Liver (tissue), 8 donors: ENCODE measurements at regions not wholly inside any gene's neighbourhood (a gene's known extent, or its start where the extent isn't known, plus 50 kb on each side); places are given as distances from the start of the nearest gene placed in this dataset.

ENCODE experiments used
- DNase-seq: peaks from one replicate; pipeline ENCODE4 v3.0.0-alpha.2; 2017; ENCODE audit warnings: low spot score
- H3K27ac ChIP-seq, 2 donors: one replicate each; pipeline ENCODE4 v1.7.0; 2013; ENCODE audit warnings: inconsistent platforms in 2 of 2, low read length in 2 of 2, control low read depth in 1 of 2, low read depth in 1 of 2, mild to moderate bottlenecking in 1 of 2
- H3K27me3 ChIP-seq, 4 donors: one replicate each; pipeline versions ENCODE4 v1.6.1 to v1.7.0; 2013; ENCODE audit warnings: low read length in 3 of 4, inconsistent platforms in 1 of 4, mild to moderate bottlenecking in 1 of 4, moderate library complexity in 1 of 4; ENCODE audit not compliant: control insufficient read depth in 4 of 4, insufficient read depth in 4 of 4
- H3K36me3 ChIP-seq, 4 donors: one replicate each; pipeline versions ENCODE4 v1.6.1 to v1.7.0; 2013; ENCODE audit warnings: low read length in 3 of 4, mild to moderate bottlenecking in 3 of 4, low read depth in 1 of 4, moderate library complexity in 1 of 4; ENCODE audit not compliant: control insufficient read depth in 4 of 4, insufficient read depth in 3 of 4
- H3K4me1 ChIP-seq, 4 donors: one replicate each; pipeline versions ENCODE4 v1.6.1 to v1.7.0; 2013; ENCODE audit warnings: low read length in 3 of 4, mild to moderate bottlenecking in 3 of 4, moderate library complexity in 1 of 4; ENCODE audit not compliant: control insufficient read depth in 4 of 4, insufficient read depth in 4 of 4
- H3K4me3 ChIP-seq, 3 donors: one replicate each; pipeline versions ENCODE4 v1.6.1 to v1.7.0; 2013; ENCODE audit warnings: low read length in 3 of 3, control low read depth in 1 of 3, low read depth in 1 of 3, mild to moderate bottlenecking in 1 of 3
- H3K9ac ChIP-seq, 2 donors: one replicate each; pipeline ENCODE4 v1.7.0; 2013; ENCODE audit warnings: low read length in 2 of 2, mild to moderate bottlenecking in 2 of 2, moderate library complexity in 2 of 2, control low read depth in 1 of 2, low read depth in 1 of 2
- H3K9me3 ChIP-seq, 4 donors: one replicate each; pipeline versions ENCODE4 v1.6.1 to v1.7.0; 2013; ENCODE audit warnings: low read length in 3 of 4; ENCODE audit not compliant: control insufficient read depth in 4 of 4
- CTCF ChIP-seq: fragments of 150-350 bp; IDR thresholded peaks from 2 replicates; pipeline ENCODE4 v1.5.1; 2017; ENCODE audit warnings: improper control_type of control experiment, low read depth, low read length; ENCODE audit not compliant: missing input control
- EGR1 ChIP-seq, 2 donors: IDR thresholded peaks; 2 replicates each; pipeline ENCODE4 v1.6.1; 2016 to 2018; ENCODE audit warnings: antibody characterized with exemption in 2 of 2, low read depth in 2 of 2
- FOXA1 ChIP-seq: IDR thresholded peaks from 2 replicates; pipeline ENCODE4 v1.6.1; 2016; ENCODE audit warnings: antibody characterized with exemption
- FOXA2 ChIP-seq: IDR thresholded peaks from 2 replicates; pipeline ENCODE4 v1.6.1; 2016; ENCODE audit warnings: antibody characterized with exemption
- GABPA ChIP-seq, 2 donors: IDR thresholded peaks in 1 of 2; conservative IDR thresholded peaks in 1 of 2; 2 replicates each; pipeline ENCODE4 v1.6.1; 2016; ENCODE audit warnings: antibody characterized with exemption in 2 of 2, mild to moderate bottlenecking in 1 of 2, moderate library complexity in 1 of 2
- HNF4A ChIP-seq, 2 donors: conservative IDR thresholded peaks; 2 replicates each; pipeline ENCODE4 v1.6.1; 2016; ENCODE audit warnings: antibody characterized with exemption in 2 of 2, mild to moderate bottlenecking in 2 of 2
- HNF4G ChIP-seq: IDR thresholded peaks from 2 replicates; pipeline ENCODE4 v1.6.1; 2016; ENCODE audit warnings: antibody characterized with exemption
- JUND ChIP-seq, 2 donors: IDR thresholded peaks; 2 replicates each; pipeline ENCODE4 v1.6.1; 2016; ENCODE audit warnings: antibody characterized with exemption in 2 of 2
- NR2F2 ChIP-seq: IDR thresholded peaks from 2 replicates; pipeline ENCODE4 v1.6.1; 2016; ENCODE audit warnings: antibody characterized with exemption
- RAD21 ChIP-seq, 2 donors: IDR thresholded peaks; 2 replicates each; pipeline ENCODE4 v1.6.1; 2016; ENCODE audit warnings: antibody characterized with exemption in 2 of 2, mild to moderate bottlenecking in 2 of 2
- REST ChIP-seq: IDR thresholded peaks from 2 replicates; pipeline ENCODE4 v1.6.1; 2016; ENCODE audit warnings: antibody characterized with exemption, mild to moderate bottlenecking
- RXRA ChIP-seq, 2 donors: IDR thresholded peaks; 2 replicates each; pipeline ENCODE4 v1.6.1; 2017 to 2018; ENCODE audit warnings: antibody characterized with exemption in 2 of 2, mild to moderate bottlenecking in 1 of 2
- SP1 ChIP-seq: IDR thresholded peaks from 2 replicates; pipeline ENCODE4 v1.6.1; 2018; ENCODE audit warnings: antibody characterized with exemption, mild to moderate bottlenecking
- TAF1 ChIP-seq: conservative IDR thresholded peaks from 2 replicates; pipeline ENCODE4 v1.6.1; 2016; ENCODE audit warnings: antibody characterized with exemption, mild to moderate bottlenecking
- YY1 ChIP-seq: IDR thresholded peaks from 2 replicates; pipeline ENCODE4 v1.6.1; 2016; ENCODE audit warnings: antibody characterized with exemption, mild to moderate bottlenecking
- ZBTB33 ChIP-seq: IDR thresholded peaks from 2 replicates; pipeline ENCODE4 v1.6.1; 2016; ENCODE audit warnings: antibody characterized with exemption
- WGBS: extraction: QIAGEN DNeasy Blood & Tissue Kit; methylation state at CpG from one replicate; pipeline ENCODE4 v1.1.7; 2013; 5-methylcytosine and 5-hydroxymethylcytosine counted together
- TF ChIP-seq, protein P1 (sequence below): IDR thresholded peaks from 2 replicates; pipeline ENCODE4 v1.6.1; 2016; ENCODE audit warnings: antibody characterized with exemption
- TF ChIP-seq, protein P2 (sequence below): IDR thresholded peaks from 2 replicates; pipeline ENCODE4 v1.6.1; 2016; ENCODE audit warnings: antibody characterized with exemption
- donor health status: healthy.
- donor health status: healthy.
- donor health status: healthy.
- donor health status: healthy.
- donor health status: healthy.

DNA sequence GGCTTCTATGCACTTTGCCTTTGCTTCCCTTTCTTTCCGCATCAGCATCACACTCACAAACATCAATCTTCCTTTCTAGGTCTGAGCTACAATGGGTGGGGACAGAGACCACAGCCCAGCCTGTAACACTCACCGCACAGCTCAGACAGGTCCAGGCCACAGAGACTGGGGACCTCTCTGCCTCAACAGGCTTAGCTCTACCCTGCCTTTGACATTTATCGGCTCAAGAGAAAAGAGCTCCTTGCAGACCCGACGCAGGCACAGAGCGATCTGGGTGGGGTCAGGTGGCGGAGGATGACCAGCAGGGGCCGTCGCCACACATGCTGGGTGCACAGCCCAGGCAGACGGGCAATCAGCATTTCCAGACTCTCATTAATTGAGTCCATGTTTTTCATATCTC lies 837.3 kb downstream of the TBC1D22A start:
- Histone ChIP-seq H3K36me3 (no peaks in the 10 kb centered on the region), H3K4me3 (no peak overlapping the region), H3K9me3 (peaks cover 0 to 2% (median 0%) of the 10 kb centered on the region in 4 donors), H3K27me3 (peaks cover 0 to 3% (median 0%) of the 10 kb centered on the region in 4 donors), H3K9ac (no peak overlapping the region), H3K4me1 (no peaks in the 10 kb centered on the region), H3K27ac (no peak overlapping the region)
- 49% methylated on average over 10 of the region's 10 CpGs for WGBS
- DNase-seq = no peak
- no peak for TF ChIP-seq HNF4G
- TF ChIP-seq, protein P1, sequence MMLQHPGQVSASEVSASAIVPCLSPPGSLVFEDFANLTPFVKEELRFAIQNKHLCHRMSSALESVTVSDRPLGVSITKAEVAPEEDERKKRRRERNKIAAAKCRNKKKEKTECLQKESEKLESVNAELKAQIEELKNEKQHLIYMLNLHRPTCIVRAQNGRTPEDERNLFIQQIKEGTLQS = no peak
- TF ChIP-seq HNF4A (conservative IDR thresholded peaks at IDR 0.05) = no peak
- no peak for TF ChIP-seq RXRA (IDR thresholded peaks at IDR 0.05)
- TF ChIP-seq JUND (IDR thresholded peaks at IDR 0.05) = no peak
- no peak for TF ChIP-seq GABPA (IDR thresholded peaks at IDR 0.05 in 1 of 2, conservative IDR thresholded peaks at IDR 0.05 in 1 of 2)
- TF ChIP-seq YY1 = no peak
- no peak for TF ChIP-seq TAF1
- TF ChIP-seq, protein P2, sequence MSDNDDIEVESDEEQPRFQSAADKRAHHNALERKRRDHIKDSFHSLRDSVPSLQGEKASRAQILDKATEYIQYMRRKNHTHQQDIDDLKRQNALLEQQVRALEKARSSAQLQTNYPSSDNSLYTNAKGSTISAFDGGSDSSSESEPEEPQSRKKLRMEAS = no peak
- no peak for TF ChIP-seq REST
- no peak for TF ChIP-seq EGR1 (IDR thresholded peaks at IDR 0.05; ENCODE audit: low read depth in 2 of 2)
- no peak for TF ChIP-seq CTCF
- TF ChIP-seq RAD21 (IDR thresholded peaks at IDR 0.05) = no peak
- TF ChIP-seq SP1 = no peak
- no peak for TF ChIP-seq FOXA1
- TF ChIP-seq ZBTB33 = no peak
- TF ChIP-seq NR2F2 = no peak
- TF ChIP-seq FOXA2 = no peak
